Small intestine (tissue), 7 donors: ENCODE measurements at regions not wholly inside any gene's neighbourhood (a gene's known extent, or its start where the extent isn't known, plus 50 kb on each side); places are given as distances from the start of the nearest gene placed in this dataset.

Experiments
- DNase-seq, 2 donors: peaks; one replicate each; pipeline versions ENCODE4 v3.0.0 to v3.0.0-alpha.2; 2013
- FAIRE-seq: peaks from 2 replicates; lab custom pipeline; 2012; peaks lifted over from hg19 to GRCh38; lab: Jason Lieb, UNC
- H3K27ac ChIP-seq, 3 donors: one replicate each; pipeline ENCODE4 v1.5.1; 2013; ENCODE audit warnings: low read length in 2 of 3, mild to moderate bottlenecking in 2 of 3, control low read depth in 1 of 3, inconsistent platforms in 1 of 3, low read depth in 1 of 3, moderate library complexity in 1 of 3
- H3K27me3 ChIP-seq, 3 donors: one replicate each; pipeline ENCODE4 v1.6.1; 2013; ENCODE audit warnings: low read length in 3 of 3, inconsistent platforms in 1 of 3; ENCODE audit not compliant: control insufficient read depth in 3 of 3, insufficient read depth in 3 of 3
- H3K36me3 ChIP-seq, 3 donors: one replicate each; pipeline ENCODE4 v1.6.1; 2013; ENCODE audit warnings: low read length in 3 of 3, inconsistent platforms in 1 of 3, low read depth in 1 of 3, mild to moderate bottlenecking in 1 of 3, moderate library complexity in 1 of 3; ENCODE audit not compliant: control insufficient read depth in 3 of 3, insufficient read depth in 2 of 3
- H3K4me1 ChIP-seq, 3 donors: one replicate each; pipeline ENCODE4 v1.6.1; 2013; ENCODE audit warnings: low read length in 2 of 3, inconsistent platforms in 1 of 3, low read depth in 1 of 3, mild to moderate bottlenecking in 1 of 3, moderate library complexity in 1 of 3; ENCODE audit not compliant: control insufficient read depth in 3 of 3, insufficient read depth in 2 of 3
- H3K4me3 ChIP-seq, 3 donors: one replicate each; pipeline ENCODE4 v1.5.1; 2013; ENCODE audit warnings: low read length in 3 of 3, control low read depth in 1 of 3, inconsistent platforms in 1 of 3, low read depth in 1 of 3, mild to moderate bottlenecking in 1 of 3, moderate library complexity in 1 of 3
- H3K9me3 ChIP-seq, 2 donors: one replicate each; pipeline ENCODE4 v1.6.1; 2013; ENCODE audit warnings: low read depth in 1 of 2, low read length in 1 of 2; ENCODE audit not compliant: control insufficient read depth in 2 of 2, insufficient read depth in 1 of 2
- WGBS, 3 donors: extraction: QIAGEN DNeasy Blood & Tissue Kit; methylation state at CpG; one replicate each; pipeline ENCODE4 v1.1.7; 2013; 5-methylcytosine and 5-hydroxymethylcytosine counted together
- donor health status: healthy with polysubstance abuse.
- donor health status: control.
- donor health status: control.
- donor health status: Bipolar disorder and iron deficiency.
- donor health status: healthy.

- FAIRE-seq (no peak), DNase-seq (no peak)
- H3K27ac ChIP-seq = no peak overlapping the region
- peaks cover 0 to 45% (median 8%) of the 10 kb centered on the region in 3 donors for H3K36me3 ChIP-seq
- H3K9me3 ChIP-seq = no peaks in the 10 kb centered on the region
- WGBS, 3 donors = 40 to 82% (median 57%) methylated on average over 5 of the region's 5 CpGs
- peaks cover 0 to 8% (median 0%) of the 10 kb centered on the region in 3 donors for H3K4me1 ChIP-seq
- no peaks in the 10 kb centered on the region for H3K27me3 ChIP-seq
- H3K4me3 ChIP-seq = no peak overlapping the region
These were observed 261.5 kb upstream of the TPM1 start for GRCh38 chr15:62781081-62781497.

GRCh38 chr15:62782071-62782841, 260.3 kb upstream of the TPM1 start:
- no peak for FAIRE-seq
- no peak overlapping the region for H3K4me3 ChIP-seq
- H3K27ac ChIP-seq = no peak overlapping the region
- DNase-seq = peak; percentile 70
- H3K4me1 ChIP-seq = peaks cover 0 to 8% (median 0%) of the 10 kb centered on the region in 3 donors
- H3K27me3 ChIP-seq = no peaks in the 10 kb centered on the region
- H3K36me3 ChIP-seq = peaks cover 0 to 41% (median 8%) of the 10 kb centered on the region in 3 donors
- WGBS, 3 donors = 38 to 61% (median 46%) methylated on average over 11 of the region's 11 CpGs
- H3K9me3 ChIP-seq = no peaks in the 10 kb centered on the region

GRCh38 chr15:62782896-62783295, 259.7 kb upstream of the TPM1 start:
- FAIRE-seq (no peak), DNase-seq (no peak)
- Histone ChIP-seq H3K27ac (no peak overlapping the region), H3K4me1 (peaks cover 0 to 8% (median 0%) of the 10 kb centered on the region in 3 donors), H3K4me3 (no peak overlapping the region), H3K9me3 (no peaks in the 10 kb centered on the region), H3K27me3 (no peaks in the 10 kb centered on the region), H3K36me3 (peaks cover 0 to 45% (median 8%) of the 10 kb centered on the region in 3 donors)
- WGBS, 3 donors = 74 to 86% (median 85%) methylated on average over 1 of the region's 1 CpG

GRCh38 chr15:62783303-62783957, 259.1 kb upstream of the TPM1 start:
- H3K4me1 ChIP-seq = peaks cover 0 to 8% (median 0%) of the 10 kb centered on the region in 3 donors
- no peaks in the 10 kb centered on the region for H3K27me3 ChIP-seq
- H3K27ac ChIP-seq = no peak overlapping the region
- H3K36me3 ChIP-seq = peaks cover 0 to 46% (median 8%) of the 10 kb centered on the region in 3 donors
- H3K9me3 ChIP-seq = no peaks in the 10 kb centered on the region
- H3K4me3 ChIP-seq = no peak overlapping the region
- 93 to 96% (median 94%) methylated on average over 12 to 14 of the region's 14 CpGs for WGBS, 3 donors
- FAIRE-seq = no peak
- no peak for DNase-seq

GRCh38 chr15:62785881-62786828, 256.4 kb upstream of the TPM1 start:
- H3K27ac ChIP-seq = no peak overlapping the region
- H3K27me3 ChIP-seq = no peaks in the 10 kb centered on the region
- DNase-seq (no peak), FAIRE-seq (no peak)
- H3K36me3 ChIP-seq = peaks cover 0 to 50% (median 6%) of the 10 kb centered on the region in 3 donors
- H3K4me1 ChIP-seq = peaks cover 0 to 1% (median 0%) of the 10 kb centered on the region in 3 donors
- no peaks in the 10 kb centered on the region for H3K9me3 ChIP-seq
- H3K4me3 ChIP-seq = no peak overlapping the region
- WGBS, 3 donors = 69 to 88% (median 76%) methylated on average over 10 of the region's 10 CpGs

- H3K27me3 ChIP-seq = no peaks in the 10 kb centered on the region
- WGBS, 3 donors = 93 to 97% (median 94%) methylated on average over 7 of the region's 7 CpGs
- FAIRE-seq = no peak
- no peaks in the 10 kb centered on the region for H3K4me1 ChIP-seq
- H3K27ac ChIP-seq = no peak overlapping the region
- no peak overlapping the region for H3K4me3 ChIP-seq
- no peaks in the 10 kb centered on the region for H3K9me3 ChIP-seq
- DNase-seq = no peak
- peaks cover 0 to 45% (median 4%) of the 10 kb centered on the region in 3 donors for H3K36me3 ChIP-seq
These were observed 255.1 kb upstream of the TPM1 start for GRCh38 chr15:62787401-62787800.

- Histone ChIP-seq H3K4me3 (no peak overlapping the region), H3K9me3 (no peaks in the 10 kb centered on the region), H3K27me3 (no peaks in the 10 kb centered on the region), H3K27ac (no peak overlapping the region), H3K4me1 (no peaks in the 10 kb centered on the region), H3K36me3 (peaks cover 0 to 46% (median 3%) of the 10 kb centered on the region in 3 donors)
- FAIRE-seq (no peak), DNase-seq (no peak)
- WGBS, 3 donors = 94 to 97% (median 94%) methylated on average over 6 of the region's 6 CpGs
These were observed 254.3 kb upstream of the TPM1 start for GRCh38 chr15:62788224-62788623.

GRCh38 chr15:62790546-62790945, 252.0 kb upstream of the TPM1 start:
- no peaks in the 10 kb centered on the region for H3K9me3 ChIP-seq
- FAIRE-seq = no peak
- 94 to 97% (median 96%) methylated on average over 4 of the region's 4 CpGs for WGBS, 3 donors
- H3K36me3 ChIP-seq = peaks cover 0 to 50% (median 2%) of the 10 kb centered on the region in 3 donors
- no peak overlapping the region for H3K4me3 ChIP-seq
- no peak overlapping the region for H3K27ac ChIP-seq
- no peaks in the 10 kb centered on the region for H3K27me3 ChIP-seq
- DNase-seq = no peak
- no peaks in the 10 kb centered on the region for H3K4me1 ChIP-seq
